HG03060 (cell line): ENCODE measurements at regions not wholly inside any gene's neighbourhood (a gene's known extent, or its start where the extent isn't known, plus 50 kb on each side); places are given as distances from the start of the nearest gene placed in this dataset.

Experiments used
- ATAC-seq: cut with Tn5 transposase; IDR thresholded peaks from one replicate; pipeline ENCODE4 v1.9.1; 2021; ENCODE audit warnings: low read depth, moderate number of reproducible peaks; ENCODE audit not compliant: unreplicated experiment

DNA sequence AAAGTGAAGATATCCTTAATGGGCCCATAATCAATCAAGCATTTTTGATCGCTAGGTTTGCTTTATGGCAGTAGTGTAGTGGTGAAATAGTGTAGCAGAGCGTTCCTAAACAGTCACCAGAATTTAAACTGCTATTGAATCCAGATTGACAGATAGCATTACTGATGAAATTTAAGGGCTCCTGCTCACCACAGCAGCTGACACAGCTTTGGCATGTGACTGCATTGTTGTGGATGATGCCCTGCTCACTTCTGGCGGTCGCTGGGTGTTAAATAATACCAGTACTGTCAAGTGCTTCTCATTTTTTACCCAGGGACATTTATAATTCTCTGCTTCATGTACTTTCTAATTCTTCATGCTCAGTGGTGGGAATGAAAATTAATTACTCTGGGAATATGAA lies 102.0 kb upstream of the ARHGAP24 start:
- ATAC-seq, result no peak

DNA sequence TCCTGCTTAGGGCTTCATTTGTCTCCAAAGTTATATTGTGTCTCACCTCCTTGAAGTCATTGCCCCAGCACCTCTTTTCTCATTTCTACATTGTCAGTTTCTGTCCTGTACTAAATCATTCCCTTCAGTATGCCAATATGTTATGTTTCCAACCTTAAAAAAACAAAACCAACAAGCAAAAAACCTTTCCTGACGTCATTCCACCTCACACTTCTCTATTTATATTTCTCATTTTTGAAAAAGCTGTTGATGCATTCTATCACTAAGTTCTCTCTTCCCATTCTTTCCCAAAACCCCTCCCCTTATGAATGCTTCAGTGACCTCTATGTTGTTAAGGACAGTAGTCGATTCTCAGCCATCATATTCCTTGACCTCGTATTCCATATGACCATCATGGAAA lies 98.7 kb upstream of the ARHGAP24 start:
- ATAC-seq, result no peak

DNA sequence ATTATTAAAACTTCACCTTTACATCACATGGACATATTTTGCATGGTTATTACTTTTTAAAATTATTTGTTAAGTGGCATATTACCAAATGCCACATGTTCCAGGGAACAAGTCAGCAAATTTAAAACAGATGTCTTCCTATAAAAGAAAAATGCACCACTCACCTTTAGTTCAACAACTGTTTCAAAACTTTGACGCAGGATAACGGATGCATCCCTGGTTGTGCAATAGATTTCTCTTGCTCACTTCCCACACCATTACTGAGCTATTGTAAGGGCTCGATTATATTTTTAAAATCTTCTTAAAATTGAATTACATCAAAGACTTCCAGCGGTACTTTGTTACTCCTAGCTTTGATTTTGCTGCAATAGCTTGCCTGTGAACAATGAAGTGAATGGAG lies 93.0 kb upstream of the ARHGAP24 start:
- no peak for ATAC-seq

DNA sequence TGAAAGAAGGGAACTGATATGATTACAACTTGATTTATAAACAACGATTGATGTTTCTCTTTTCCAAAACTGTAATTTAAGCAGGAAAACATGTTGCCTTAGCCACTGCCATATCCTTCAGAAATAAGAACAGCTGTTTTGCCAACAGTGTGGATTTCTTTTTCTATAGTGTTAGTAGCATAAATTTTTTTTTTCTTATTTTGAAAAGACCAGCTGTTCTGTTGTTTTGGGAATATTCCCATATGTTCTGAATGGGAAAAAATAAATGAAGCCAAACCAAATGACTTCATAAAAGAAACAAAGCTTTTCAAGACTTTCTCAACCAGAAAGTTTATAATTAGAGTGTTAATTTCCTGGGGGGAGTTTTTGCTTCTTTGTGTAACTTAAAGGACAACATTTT lies 83.9 kb upstream of the ARHGAP24 start:
- no peak for ATAC-seq

DNA sequence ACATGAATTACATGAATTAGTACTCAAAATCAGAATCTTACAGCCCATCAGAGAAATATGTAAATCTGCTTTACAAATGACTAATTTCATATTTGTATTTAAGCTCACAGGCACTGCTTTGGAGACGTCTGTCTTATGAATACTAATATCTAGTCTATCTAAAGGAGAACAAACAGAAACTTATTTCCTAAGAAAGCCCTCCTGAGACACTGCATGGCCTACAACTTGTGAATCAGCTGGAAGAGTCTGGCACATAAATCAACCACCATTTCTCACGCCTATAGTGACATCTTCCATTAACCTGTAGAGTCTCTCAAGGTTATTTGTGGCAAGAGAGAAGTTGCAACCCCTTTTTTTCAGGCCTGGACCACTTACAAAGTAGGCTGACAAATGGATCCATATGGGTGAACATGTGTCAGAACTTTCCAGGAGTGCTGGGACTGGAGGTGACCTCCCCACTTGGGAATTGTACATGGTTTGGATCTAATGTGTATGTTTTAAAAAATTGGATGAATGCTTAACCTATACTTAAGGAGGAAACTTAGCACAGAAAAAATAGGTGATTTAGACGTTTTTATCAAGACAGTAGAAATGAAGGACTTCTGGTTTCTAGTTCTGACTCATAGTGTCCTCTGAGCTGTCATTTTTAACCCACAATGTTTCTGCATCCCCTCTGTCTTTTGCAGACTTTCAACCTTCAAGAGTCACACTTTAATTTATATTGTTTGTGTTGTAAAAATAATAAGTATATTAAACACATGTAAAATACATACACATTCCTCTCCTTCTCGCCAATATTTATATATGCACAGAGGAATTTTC lies 83.2 kb upstream of the ARHGAP24 start:
- peak; percentile 84 for ATAC-seq

- peak; percentile 36 for ATAC-seq
Measured at GRCh38 chr4:85393201-85393600, 81.7 kb upstream of the ARHGAP24 start.

DNA sequence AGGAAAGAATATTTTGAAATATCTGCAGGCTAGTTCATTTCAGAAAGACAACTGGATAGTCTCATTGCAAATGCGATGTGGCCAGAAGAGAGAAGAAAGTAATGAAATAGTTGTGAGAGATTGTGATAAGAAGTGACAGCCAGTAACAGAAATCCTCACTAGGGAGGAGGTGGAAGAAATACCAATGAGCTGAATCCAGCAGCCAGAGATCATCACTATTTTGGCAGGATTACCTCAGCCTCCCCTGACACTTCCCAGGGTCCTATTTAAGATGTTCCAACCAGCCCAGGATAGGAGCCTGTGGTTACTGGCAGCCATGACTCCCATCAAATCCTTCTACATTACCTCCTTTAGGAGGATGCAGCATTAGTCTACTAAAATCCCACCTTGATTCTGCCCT lies 76.7 kb upstream of the ARHGAP24 start:
- no peak for ATAC-seq

DNA sequence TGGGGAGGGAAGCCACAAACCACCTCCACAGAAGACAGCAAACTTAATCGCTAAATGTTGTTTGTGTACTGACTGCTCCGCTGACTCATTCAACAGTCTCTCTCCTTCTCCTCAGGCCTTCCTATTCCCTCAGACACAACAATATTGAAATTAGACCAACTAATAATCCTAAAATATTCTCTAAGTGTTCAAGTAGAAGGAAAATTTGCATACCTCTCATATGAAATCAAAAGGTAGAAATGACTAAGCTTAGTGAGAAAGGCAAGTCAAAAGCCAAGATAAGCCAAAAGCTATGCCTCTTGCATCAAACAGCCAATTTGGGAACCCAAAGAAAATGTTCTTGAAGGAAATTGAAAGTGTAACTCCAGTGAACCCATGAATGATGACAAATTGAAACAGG lies 75.7 kb upstream of the ARHGAP24 start:
- peak; percentile 93 for ATAC-seq

- ATAC-seq, result no peak
Measured at GRCh38 chr4:85402371-85402770, 72.6 kb upstream of the ARHGAP24 start.

DNA sequence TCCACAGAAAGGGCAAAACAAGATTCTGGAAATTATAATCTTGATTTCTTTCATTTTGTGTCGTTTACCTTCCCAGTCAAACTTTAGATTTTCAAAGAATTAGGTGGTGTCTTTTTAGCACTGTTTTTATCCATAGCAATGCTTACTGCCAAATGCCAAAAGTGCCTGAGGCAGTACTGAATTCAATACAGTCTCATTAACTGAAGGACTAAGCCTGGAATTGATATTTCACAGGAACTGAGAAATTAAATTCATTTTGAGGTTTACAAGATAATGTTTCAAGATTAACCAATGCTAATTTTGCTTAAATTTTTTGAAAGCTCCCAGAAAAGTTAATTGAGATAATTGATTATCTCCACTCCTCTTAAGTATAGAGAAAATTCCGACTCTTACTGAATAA lies 68.8 kb upstream of the ARHGAP24 start:
- no peak for ATAC-seq

DNA sequence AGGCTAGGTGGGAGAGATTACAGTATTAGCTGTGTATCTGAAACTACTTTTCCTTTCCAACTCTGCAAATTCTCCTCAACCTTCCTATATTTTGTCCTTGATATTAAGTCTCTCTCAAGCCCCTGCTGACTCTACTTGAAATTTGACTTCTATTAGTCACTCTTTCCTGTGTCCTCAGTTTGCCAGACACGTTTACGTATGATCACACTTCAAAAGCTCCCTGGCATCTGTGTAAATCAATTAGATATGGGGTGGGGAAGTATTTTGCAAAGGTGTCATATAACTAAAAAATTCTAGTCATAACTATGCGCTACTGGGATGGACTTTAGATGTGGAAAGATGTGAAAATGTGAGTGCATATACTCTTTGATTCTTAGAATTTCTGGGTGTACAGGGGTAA lies 67.4 kb upstream of the ARHGAP24 start:
- ATAC-seq, result no peak

DNA sequence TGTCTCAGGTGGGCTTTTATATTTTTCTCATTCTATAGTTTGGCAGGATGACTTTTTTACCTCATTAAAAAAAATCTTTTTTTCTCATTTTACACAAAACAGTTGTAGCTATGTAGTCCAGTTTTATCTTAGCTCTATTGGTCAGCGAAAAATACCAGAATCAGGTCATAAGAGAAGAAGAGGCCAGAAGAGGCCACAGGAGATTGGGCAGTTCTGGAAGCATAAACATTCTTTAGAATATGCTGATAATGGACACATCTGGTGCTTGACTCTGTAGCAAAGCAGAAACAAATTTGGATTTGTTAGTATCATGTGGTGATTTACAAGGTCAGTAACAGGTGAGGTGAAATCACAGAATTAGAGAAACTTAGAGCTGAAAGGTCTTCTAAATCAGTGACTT lies 66.6 kb upstream of the ARHGAP24 start:
- ATAC-seq, result no peak

- no peak for ATAC-seq
Measured at GRCh38 chr4:85409251-85409650, 65.7 kb upstream of the ARHGAP24 start.

- no peak for ATAC-seq
Measured at GRCh38 chr4:85411386-85411785, 63.6 kb upstream of the ARHGAP24 start.

GRCh38 chr4:85414972-85415371 lies 60.0 kb upstream of the ARHGAP24 start:
- no peak for ATAC-seq

DNA sequence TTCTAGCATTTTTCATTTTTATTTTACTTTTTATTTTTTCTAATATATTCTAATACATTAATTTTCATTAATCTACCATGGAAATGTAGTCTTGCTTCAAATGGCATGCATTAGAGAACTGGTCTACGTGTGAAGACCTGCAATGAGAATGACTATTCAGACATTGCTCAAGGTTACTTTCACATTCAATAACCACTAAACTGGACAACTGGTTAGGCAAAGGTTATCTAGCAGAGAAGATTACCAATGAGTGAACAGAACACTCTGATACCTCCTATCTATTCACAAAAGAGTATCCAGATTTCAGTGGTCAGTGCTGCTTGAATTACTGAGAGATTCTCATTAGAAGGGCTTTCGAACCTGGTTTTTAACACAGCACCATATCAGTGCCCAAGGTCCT lies 58.9 kb upstream of the ARHGAP24 start:
- no peak for ATAC-seq

DNA sequence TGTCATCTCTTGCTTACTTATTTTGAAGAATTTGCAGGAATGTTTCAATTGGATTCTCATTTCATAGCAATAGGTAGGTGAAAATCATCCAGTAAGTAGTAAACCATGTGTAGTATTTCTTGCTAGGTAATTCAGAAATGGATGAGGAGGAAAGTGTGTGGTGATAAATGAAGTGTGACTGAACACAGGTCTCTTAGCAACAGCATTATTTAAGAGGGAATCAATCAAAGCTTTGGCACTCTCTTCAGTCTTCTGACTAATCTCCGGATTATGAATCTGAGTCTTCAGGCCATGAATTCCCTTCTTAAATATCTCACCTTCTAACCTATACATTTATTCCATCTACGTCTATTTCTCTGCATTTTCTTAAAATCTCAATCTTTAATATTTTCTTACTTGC lies 55.8 kb upstream of the ARHGAP24 start:
- ATAC-seq, result no peak

GRCh38 chr4:85420831-85421230 lies 54.1 kb upstream of the ARHGAP24 start:
- no peak for ATAC-seq

DNA sequence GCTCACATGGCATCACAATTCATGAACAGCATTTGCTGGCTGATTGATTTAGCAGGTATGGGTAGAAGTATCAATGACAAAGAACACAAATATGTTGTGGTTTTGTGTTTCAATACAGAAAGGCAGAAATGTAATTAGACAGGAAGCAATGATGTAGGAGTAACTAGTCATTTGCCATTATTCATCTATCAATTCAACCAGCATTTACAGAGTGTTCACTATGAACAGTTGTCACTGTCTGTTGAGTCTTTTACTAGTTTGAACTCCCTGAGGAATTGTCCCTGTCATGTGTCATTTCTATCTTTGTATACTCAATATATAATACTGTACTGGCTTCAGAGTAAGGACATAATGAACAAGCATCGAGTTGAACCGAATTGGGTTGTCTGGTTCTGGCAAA lies 51.5 kb upstream of the ARHGAP24 start:
- ATAC-seq, result peak; percentile 40
